ENCODE measurements at regions not wholly inside any gene's neighbourhood (a gene's known extent, or its start where the extent isn't known, plus 50 kb on each side); places are given as distances from the start of the nearest gene placed in this dataset.
"Not testable (repeated sequence)": the region's sequence is repeated elsewhere in the genome, so short reads cannot be mapped to it uniquely, and the experiment has no call there.

GRCh38 chr2:87334888-87335287 lies 313.2 kb upstream of the PLGLB1 start:
- TF ChIP-seq CTCF (IDR thresholded peaks at IDR 0.05); EZH2 (IDR thresholded peaks at IDR 0.05; ENCODE audit: borderline replicate concordance, insufficient read depth, low read depth, low read length, poor library complexity, severe bottlenecking): not testable (repeated sequence)
